HUDEP-2 (cell line): ENCODE measurements at regions not wholly inside any gene's neighbourhood (a gene's known extent, or its start where the extent isn't known, plus 50 kb on each side); places are given as distances from the start of the nearest gene placed in this dataset.
"Not testable (repeated sequence)": the region's sequence is repeated elsewhere in the genome, so short reads cannot be mapped to it uniquely, and the experiment has no call there.

Experiments
- DNase-seq, 76 experiments: peaks; one replicate each; lab custom pipeline; 2025; ENCODE audit not compliant: unreplicated experiment in 76 of 76; lab: John Stamatoyannopoulos, UW

- DNase-seq, result no peak
Observed at GRCh38 chr5:1985781-1986180, 103.1 kb upstream of the IRX4 start.

GRCh38 chr5:1983919-1984695 lies 101.4 kb upstream of the IRX4 start:
- DNase-seq, result no peak

- no peak for DNase-seq
Observed at GRCh38 chr5:1983401-1983800, 100.7 kb upstream of the IRX4 start.

GRCh38 chr5:1982561-1982960 lies 99.8 kb upstream of the IRX4 start:
- not testable (repeated sequence) for DNase-seq

- DNase-seq, result peak in 5 of 76 experiments; percentile 1 to 19 (median 2)
Observed at GRCh38 chr5:1975898-1976765, 93.4 kb upstream of the IRX4 start.

- DNase-seq, result no peak
Observed at GRCh38 chr5:1975406-1975715, 92.6 kb upstream of the IRX4 start.

GRCh38 chr5:1974501-1975405 lies 92.0 kb upstream of the IRX4 start:
- DNase-seq, result no peak

- DNase-seq, result no peak
Observed at GRCh38 chr5:1974081-1974480, 91.4 kb upstream of the IRX4 start.

- DNase-seq, result no peak
Observed at GRCh38 chr5:1973391-1974013, 90.8 kb upstream of the IRX4 start.

- DNase-seq, result no peak
Observed at GRCh38 chr5:1971944-1972343, 89.2 kb upstream of the IRX4 start.

GRCh38 chr5:1967736-1968135 lies 85.0 kb upstream of the IRX4 start:
- DNase-seq, result no peak

- no peak for DNase-seq
Observed at GRCh38 chr5:1966461-1966860, 83.7 kb upstream of the IRX4 start.

GRCh38 chr5:1965925-1966324 lies 83.2 kb upstream of the IRX4 start:
- DNase-seq, result no peak

- no peak for DNase-seq
Observed at GRCh38 chr5:1963941-1964451, 81.3 kb upstream of the IRX4 start.

- no peak for DNase-seq
Observed at GRCh38 chr5:1963358-1963757, 80.6 kb upstream of the IRX4 start.

- no peak for DNase-seq
Observed at GRCh38 chr5:1962619-1963355, 80.1 kb upstream of the IRX4 start.

- DNase-seq, result no peak
Observed at GRCh38 chr5:1961952-1962595, 79.3 kb upstream of the IRX4 start.

- DNase-seq, result no peak
Observed at GRCh38 chr5:1961304-1961946, 78.7 kb upstream of the IRX4 start.
